Mucosa of rectum (tissue), 2 donors: ENCODE measurements at regions not wholly inside any gene's neighbourhood (a gene's known extent, or its start where the extent isn't known, plus 50 kb on each side); places are given as distances from the start of the nearest gene placed in this dataset.

Experiments used
- H3K27ac ChIP-seq, 2 donors: one replicate each; pipeline ENCODE4 v1.7.0; 2013; ENCODE audit warnings: inconsistent platforms in 2 of 2, low read depth in 2 of 2, low read length in 2 of 2
- H3K27me3 ChIP-seq, 2 donors: one replicate each; pipeline ENCODE4 v1.7.0; 2013; ENCODE audit warnings: low read length in 2 of 2; ENCODE audit not compliant: control insufficient read depth in 2 of 2, insufficient read depth in 2 of 2
- H3K36me3 ChIP-seq, 2 donors: one replicate each; pipeline ENCODE4 v1.7.0; 2013; ENCODE audit warnings: low read length in 2 of 2; ENCODE audit not compliant: control insufficient read depth in 2 of 2, insufficient read depth in 2 of 2
- H3K4me1 ChIP-seq, 2 donors: one replicate each; pipeline ENCODE4 v1.7.0; 2013; ENCODE audit warnings: low read length in 2 of 2, mild to moderate bottlenecking in 1 of 2; ENCODE audit not compliant: control insufficient read depth in 2 of 2, insufficient read depth in 2 of 2
- H3K4me3 ChIP-seq, 2 donors: one replicate each; pipeline ENCODE4 v1.7.0; 2013; ENCODE audit warnings: low read length in 2 of 2
- H3K9ac ChIP-seq, 2 donors: one replicate each; pipeline ENCODE4 v1.7.0; 2013; ENCODE audit warnings: low read length in 2 of 2, low read depth in 1 of 2, mild to moderate bottlenecking in 1 of 2
- H3K9me3 ChIP-seq, 2 donors: one replicate each; pipeline ENCODE4 v1.7.0; 2013; ENCODE audit warnings: low read length in 2 of 2; ENCODE audit not compliant: control insufficient read depth in 2 of 2
- donor health status: healthy.
- donor health status: Normal muscosa, but diverticular disease.

DNA sequence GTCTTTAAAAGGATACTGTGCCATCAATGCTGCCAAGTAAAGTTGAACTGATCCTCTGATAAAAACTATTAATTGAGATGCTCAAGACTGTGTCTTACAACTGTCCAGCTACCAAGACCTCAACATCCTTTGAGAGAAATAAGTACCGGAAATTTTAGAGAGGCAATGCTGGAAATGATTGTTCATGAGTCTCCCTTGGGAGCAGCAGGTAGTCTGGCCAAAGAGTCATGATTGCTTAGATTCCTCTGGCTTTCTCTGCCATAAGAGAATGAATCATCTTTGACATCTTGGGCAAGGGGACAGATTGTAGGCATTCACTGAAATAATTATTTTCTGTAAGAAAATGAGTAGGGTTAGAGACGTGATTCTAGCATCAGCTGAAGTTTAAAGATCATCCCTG, 466.6 kb upstream of the DAB2 start:
- H3K27me3 ChIP-seq = no peaks in the 10 kb centered on the region
- H3K4me1 ChIP-seq = no peaks in the 10 kb centered on the region
- no peak overlapping the region for H3K9ac ChIP-seq
- H3K9me3 ChIP-seq = no peaks in the 10 kb centered on the region
- no peak overlapping the region for H3K27ac ChIP-seq
- no peaks in the 10 kb centered on the region for H3K36me3 ChIP-seq
- H3K4me3 ChIP-seq = no peak overlapping the region

DNA sequence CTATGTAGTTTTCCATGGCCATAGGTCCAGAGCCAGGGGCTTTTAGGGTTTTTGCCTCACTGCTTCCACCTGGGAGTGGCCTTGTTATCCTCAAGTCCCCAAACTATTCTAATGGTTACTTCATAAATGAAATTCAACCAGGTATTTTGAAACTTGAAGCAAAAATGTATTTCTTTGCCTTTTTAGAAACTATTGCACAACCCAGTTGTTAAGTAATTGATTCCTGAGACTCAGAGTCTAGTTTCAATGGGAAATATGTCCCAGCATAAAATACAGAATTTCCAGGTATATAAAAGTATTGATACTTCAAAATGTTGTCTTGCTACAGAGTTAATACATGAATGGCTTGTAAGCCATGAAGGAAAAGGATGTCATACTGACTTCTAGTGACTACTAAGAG, 456.2 kb upstream of the DAB2 start:
- Histone ChIP-seq H3K4me1 (no peaks in the 10 kb centered on the region), H3K36me3 (no peaks in the 10 kb centered on the region), H3K27me3 (no peaks in the 10 kb centered on the region), H3K9me3 (no peaks in the 10 kb centered on the region), H3K4me3 (no peak overlapping the region), H3K27ac (no peak overlapping the region), H3K9ac (no peak overlapping the region)

DNA sequence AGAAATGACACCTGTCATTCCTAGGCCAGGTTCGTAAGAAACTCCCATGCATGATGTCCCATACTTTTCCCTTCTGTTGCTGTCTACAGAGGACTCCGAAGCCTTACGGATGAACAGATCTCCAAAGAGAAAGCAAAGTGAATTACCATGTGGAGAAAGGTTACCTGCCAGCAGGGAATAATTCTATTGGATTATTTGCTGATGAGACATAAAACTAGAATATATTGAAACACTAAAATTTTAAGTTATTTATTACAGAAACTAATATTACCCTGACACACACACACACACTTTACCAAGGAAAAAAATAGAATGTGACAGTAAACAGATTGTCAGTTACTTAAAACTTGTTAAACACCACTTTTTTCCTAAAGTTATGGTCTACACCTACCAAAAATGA, 452.7 kb upstream of the DAB2 start:
- no peak overlapping the region for H3K9ac ChIP-seq
- H3K4me3 ChIP-seq = no peak overlapping the region
- H3K27me3 ChIP-seq = no peaks in the 10 kb centered on the region
- H3K36me3 ChIP-seq = no peaks in the 10 kb centered on the region
- no peaks in the 10 kb centered on the region for H3K4me1 ChIP-seq
- no peaks in the 10 kb centered on the region for H3K9me3 ChIP-seq
- H3K27ac ChIP-seq = no peak overlapping the region

DNA sequence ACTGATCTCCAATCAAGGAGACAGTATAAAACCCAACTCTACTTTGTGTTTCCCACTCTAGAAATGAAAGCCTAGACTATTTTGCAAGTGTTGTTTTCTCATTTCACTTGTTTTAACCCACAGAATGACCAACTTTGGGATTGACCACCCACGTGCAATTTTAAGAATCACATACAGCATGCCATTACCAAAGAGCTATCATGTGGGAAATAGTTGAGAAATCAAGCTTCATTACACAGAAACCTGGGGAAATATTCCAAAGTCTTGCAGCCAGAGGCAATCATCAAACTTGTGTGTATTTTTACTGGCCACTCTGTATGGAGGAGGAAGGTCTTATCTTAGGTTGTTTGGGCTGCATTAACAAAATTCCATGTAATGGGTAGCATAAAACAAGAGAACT, 451.4 kb upstream of the DAB2 start:
- no peaks in the 10 kb centered on the region for H3K4me1 ChIP-seq
- H3K4me3 ChIP-seq = no peak overlapping the region
- H3K9ac ChIP-seq = no peak overlapping the region
- no peaks in the 10 kb centered on the region for H3K27me3 ChIP-seq
- no peaks in the 10 kb centered on the region for H3K36me3 ChIP-seq
- no peak overlapping the region for H3K27ac ChIP-seq
- no peaks in the 10 kb centered on the region for H3K9me3 ChIP-seq

DNA sequence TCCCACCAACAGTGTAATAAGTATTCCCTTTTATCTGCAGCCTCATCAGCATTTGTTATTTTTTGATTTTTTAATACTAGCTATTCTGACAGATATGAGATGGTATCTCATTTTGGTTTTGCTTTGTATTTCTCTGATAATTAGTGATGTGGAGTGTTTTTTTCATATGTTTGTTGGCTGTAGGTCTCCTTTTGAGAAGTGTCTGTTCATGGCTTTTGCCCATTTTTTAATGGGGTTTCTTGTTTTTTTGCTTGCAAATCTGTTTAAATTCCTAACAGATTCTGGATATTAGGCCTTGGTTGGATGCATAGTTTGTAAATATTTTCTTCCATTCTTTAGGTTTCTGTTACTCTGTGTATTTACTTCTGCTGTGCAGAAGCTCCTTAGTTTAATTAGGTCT, 445.4 kb upstream of the DAB2 start:
- H3K4me3 ChIP-seq = no peak overlapping the region
- no peak overlapping the region for H3K9ac ChIP-seq
- H3K27me3 ChIP-seq = no peaks in the 10 kb centered on the region
- H3K27ac ChIP-seq = no peak overlapping the region
- no peaks in the 10 kb centered on the region for H3K36me3 ChIP-seq
- H3K4me1 ChIP-seq = no peaks in the 10 kb centered on the region
- no peaks in the 10 kb centered on the region for H3K9me3 ChIP-seq

DNA sequence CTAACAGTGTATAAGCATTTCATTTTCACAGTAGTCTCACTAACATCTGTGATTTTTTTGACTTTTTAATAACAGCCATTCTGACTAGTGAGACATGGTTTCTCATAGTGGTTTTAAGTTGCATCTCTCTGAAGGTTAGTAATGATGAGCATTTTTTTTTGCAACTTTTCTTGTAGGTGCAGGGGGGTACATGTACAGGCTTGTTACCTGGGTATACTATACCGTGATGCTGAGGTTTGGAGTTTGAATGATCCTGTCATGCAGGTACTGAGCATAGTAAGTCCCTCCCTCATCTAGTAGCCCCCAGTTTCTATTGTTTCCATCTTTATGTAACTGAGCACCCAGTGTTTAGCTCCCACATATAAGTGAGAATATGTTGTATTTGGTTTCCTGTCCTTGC, 444.6 kb upstream of the DAB2 start:
- Histone ChIP-seq H3K36me3 (no peaks in the 10 kb centered on the region), H3K27ac (no peak overlapping the region), H3K27me3 (no peaks in the 10 kb centered on the region)

DNA sequence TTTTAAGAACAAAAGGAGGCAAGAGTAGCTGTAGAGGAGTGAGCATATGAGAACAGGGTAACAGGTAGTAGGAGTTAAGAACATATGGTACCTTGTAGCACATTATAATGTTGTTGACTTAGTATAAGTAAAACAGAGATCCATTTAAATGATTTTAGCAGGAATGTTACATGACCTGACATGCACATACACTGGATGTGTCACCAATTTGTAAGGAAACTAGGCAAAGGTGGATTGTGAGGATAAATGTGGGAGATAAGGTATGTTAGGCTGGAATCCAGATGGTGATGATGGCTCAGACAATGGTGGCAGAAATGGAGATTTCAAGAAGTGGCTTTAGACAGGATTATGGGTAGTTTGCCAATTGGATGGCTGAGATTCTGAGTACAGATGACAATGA, 443.1 kb upstream of the DAB2 start:
- Histone ChIP-seq H3K27ac (no peak overlapping the region), H3K36me3 (no peaks in the 10 kb centered on the region), H3K9me3 (no peaks in the 10 kb centered on the region), H3K9ac (no peak overlapping the region), H3K4me1 (no peaks in the 10 kb centered on the region), H3K4me3 (no peak overlapping the region), H3K27me3 (no peaks in the 10 kb centered on the region)

More for the DNA sequence above, 444.6 kb upstream of the DAB2 start:
- no peak overlapping the region for H3K9ac ChIP-seq
- H3K4me1 ChIP-seq = no peaks in the 10 kb centered on the region
- no peaks in the 10 kb centered on the region for H3K9me3 ChIP-seq
- H3K4me3 ChIP-seq = no peak overlapping the region

DNA sequence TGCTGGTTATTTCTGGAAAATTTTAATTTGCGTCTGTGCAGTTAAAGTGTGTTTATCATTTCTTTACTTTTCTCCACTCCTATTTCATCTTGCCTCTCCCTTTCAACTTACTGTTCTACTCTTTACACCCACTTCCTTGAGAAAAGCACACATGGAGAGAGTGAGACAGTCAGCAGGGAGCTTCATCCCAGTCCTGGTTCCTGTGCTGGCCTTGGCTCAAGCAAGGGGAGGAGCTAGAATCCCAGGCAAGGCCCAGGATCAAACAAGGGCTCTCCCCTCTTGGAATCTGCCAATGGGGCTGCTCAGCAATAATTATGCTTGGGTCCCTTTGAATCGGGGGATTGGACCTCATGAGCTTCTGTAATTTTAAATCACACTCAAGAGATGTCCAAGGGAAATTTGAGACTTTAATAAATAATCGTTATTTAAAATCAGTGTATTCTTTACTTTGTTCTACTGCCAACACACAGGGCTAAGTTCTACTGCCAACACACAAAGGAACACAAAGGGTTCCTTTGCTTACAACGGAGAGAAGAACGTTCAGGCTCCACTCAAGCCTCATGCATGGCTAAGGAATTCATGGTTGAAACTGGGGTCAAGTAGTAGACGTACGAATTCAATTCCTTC, 439.3 kb upstream of the DAB2 start:
- H3K4me3 ChIP-seq = no peak overlapping the region
- H3K4me1 ChIP-seq = no peaks in the 10 kb centered on the region
- H3K27me3 ChIP-seq = no peaks in the 10 kb centered on the region
- no peak overlapping the region for H3K9ac ChIP-seq
- H3K27ac ChIP-seq = no peak overlapping the region
- H3K9me3 ChIP-seq = no peaks in the 10 kb centered on the region
- no peaks in the 10 kb centered on the region for H3K36me3 ChIP-seq

DNA sequence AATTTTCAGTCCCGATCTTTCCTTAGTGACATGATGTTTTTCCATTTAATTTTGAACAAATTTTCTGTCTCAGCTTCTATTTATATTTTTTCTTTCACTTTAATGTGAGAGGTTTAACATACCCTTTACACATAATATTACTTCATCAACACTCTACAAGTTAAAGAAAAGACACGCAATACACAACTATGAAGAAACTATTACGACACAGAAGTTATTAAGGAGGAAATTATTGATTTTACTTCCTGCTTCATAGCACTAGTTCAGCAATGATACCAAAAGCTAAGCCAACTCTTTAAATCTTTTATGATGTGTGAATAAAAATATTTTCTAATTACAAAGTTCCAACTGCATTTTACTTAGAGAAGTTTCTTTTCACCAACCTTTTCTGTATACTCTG, 432.3 kb upstream of the DAB2 start:
- H3K9ac ChIP-seq = no peak overlapping the region
- H3K27me3 ChIP-seq = no peaks in the 10 kb centered on the region
- no peaks in the 10 kb centered on the region for H3K4me1 ChIP-seq

DNA sequence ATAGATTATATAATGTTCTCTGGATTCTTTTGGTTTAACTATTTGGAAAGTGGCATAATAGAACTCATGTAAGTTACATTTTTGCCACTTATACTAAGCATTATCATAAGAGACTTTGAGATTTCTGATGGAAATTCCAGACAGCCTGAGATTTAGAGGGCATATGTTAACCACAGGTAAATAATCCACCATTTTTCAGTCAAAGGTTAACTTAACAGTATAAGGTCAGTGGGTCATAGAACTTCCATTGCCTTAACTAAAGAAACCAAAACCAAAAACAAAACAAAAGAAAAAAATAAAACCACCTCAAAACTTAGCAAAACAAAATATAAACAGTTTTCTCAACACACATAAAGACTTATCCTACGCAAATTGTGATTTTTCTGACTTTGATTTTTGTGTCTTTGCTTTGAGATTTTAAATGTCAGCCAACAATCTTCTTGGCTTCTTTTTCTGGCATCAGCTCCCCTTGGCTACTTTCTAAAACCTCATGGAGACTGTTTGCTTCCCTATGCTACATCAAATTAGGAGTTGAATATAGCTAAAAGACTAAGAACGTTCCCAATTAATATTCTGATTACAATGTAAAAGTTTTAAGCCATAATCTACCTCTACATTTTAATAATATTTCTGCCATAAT, 430.1 kb upstream of the DAB2 start:
- Histone ChIP-seq H3K9me3 (no peaks in the 10 kb centered on the region), H3K36me3 (no peaks in the 10 kb centered on the region), H3K27me3 (no peaks in the 10 kb centered on the region), H3K27ac (no peak overlapping the region), H3K4me3 (no peak overlapping the region), H3K9ac (no peak overlapping the region), H3K4me1 (no peaks in the 10 kb centered on the region)

More for the DNA sequence above, 432.3 kb upstream of the DAB2 start:
- Histone ChIP-seq H3K27ac (no peak overlapping the region), H3K9me3 (no peaks in the 10 kb centered on the region), H3K36me3 (no peaks in the 10 kb centered on the region), H3K4me3 (no peak overlapping the region)
